Fibroblast of the conjunctiva (primary cell): ENCODE measurements at regions not wholly inside any gene's neighbourhood (a gene's known extent, or its start where the extent isn't known, plus 50 kb on each side); places are given as distances from the start of the nearest gene placed in this dataset.
A peak's percentile ranks its signal among the peaks of the same experiment; 100 is the strongest.

Source experiments
- DNase-seq: peaks from one replicate; pipeline ENCODE4 v3.0.0-alpha.2; 2010; ENCODE audit warnings: low read depth

- peak; percentile 12 for DNase-seq
These were observed 119.9 kb downstream of the ETAA1 start for GRCh38 chr2:67516899-67517530.

- no peak for DNase-seq
These were observed 125.0 kb downstream of the ETAA1 start for GRCh38 chr2:67522148-67522547.

GRCh38 chr2:67524213-67524612 lies 127.1 kb downstream of the ETAA1 start:
- no peak for DNase-seq

DNA sequence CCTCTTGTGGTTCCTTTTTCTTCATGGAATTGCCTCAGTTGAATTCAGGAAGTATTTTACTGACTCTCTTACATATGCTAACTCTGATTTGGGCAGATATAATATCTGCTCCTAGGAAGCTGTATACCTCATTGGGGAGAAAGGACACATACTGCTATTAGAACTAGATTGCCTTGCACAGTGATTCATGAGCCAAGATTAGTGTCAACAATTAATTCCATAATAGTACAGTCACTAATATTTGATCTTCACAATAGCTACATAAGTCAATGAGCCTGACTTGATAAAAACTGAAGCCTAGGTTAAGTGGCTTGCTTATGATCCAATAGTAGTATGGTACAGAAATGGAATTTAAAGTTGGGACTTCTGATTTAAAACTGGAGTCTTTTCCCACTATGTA lies 127.6 kb downstream of the ETAA1 start:
- no peak for DNase-seq

DNA sequence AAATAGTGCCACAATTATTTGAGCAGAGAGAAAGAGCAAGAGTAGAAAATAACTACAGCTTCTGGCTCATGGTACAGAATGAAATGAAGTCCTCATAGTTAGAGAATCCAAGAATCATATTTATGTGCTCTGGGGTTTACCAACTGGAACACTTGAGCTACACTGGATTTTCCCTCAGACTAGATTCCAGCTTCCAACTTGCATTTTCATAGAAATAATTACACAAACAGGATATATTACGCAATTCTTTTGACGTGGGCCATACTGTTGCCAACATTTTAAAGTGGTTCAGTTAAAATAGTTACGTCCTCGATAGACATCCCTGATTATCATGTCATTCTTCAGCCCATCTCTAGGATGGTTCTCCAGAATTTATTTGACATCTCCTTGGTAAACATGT lies 129.2 kb downstream of the ETAA1 start:
- DNase-seq, result peak; percentile 58

DNA sequence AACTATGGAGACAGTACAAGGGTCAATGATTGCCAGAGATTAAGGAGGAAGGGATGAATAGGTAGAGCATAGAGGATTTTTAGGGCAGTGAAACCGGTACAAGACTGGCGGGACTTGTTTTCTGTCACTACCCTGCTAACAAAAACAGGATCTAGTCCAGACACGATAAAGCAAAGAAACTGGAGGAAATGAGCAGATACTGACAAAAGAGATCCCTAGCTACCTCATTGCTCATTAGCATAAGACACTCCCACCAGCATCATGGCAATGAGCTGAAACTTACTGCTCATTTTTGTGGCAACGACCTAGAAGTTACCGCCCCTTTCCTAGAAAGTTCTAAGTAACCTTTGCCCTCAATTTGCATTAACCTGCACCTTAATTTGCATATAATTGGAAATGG lies 131.2 kb downstream of the ETAA1 start:
- DNase-seq, result no peak

DNA sequence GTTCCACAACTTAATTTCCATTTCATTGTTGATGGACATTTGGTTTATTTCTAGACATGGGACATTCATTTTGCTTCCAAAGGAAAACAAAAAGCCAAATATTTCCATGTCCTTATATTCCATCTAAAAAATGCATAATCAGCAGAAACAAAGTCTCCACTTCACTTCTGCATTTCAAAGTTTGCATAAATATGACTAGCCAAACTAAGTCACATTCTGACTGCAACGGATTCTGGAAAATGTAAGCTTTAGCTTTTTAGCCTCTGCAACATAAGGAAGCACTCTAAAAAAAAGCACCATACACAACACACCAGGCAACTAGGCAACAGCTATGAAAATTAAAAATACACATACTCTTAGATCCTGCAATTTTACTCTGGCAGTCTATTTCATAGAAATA lies 135.3 kb downstream of the ETAA1 start:
- DNase-seq, result no peak

DNA sequence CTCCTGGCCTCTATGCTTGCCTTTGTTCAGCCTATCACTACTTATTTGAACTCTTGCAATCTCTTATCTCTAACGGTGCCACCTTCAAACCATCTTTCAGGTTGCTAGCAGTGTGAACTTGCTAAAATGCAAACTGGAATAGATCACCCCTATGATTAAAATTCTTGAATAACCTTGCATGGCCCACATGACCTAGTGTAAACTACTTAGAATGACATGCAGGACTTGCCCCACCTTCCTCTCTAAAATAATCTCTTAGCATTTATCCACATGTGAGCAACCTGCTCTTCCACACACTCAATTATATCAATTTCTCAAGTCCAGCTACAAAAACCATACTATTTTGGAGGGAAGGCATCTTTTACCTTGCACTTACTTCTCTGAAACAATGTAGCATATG lies 137.6 kb downstream of the ETAA1 start:
- no peak for DNase-seq

GRCh38 chr2:67540962-67541361 lies 143.8 kb downstream of the ETAA1 start:
- DNase-seq, result no peak

- no peak for DNase-seq
These were observed 147.2 kb downstream of the ETAA1 start for GRCh38 chr2:67544286-67544685.

GRCh38 chr2:67548317-67549201 lies 151.4 kb downstream of the ETAA1 start:
- DNase-seq, result no peak

DNA sequence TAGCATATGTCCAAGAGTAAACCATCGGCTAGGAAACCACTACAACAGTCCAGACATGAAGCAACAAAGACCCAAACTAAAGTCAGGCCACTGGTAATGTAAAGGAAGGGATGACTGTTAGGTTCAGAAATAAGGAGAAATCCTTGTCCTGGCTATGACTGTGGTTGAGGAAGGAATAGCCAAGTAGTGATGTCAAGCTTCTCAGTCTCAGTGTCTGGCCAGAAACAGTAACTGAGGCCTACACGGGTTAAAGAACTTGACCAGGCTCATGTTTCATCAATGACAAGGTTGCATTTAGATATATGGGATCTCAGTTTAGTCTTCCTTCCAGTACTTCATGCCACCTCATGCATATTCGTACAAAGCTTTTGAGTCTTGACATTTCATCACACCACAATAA lies 162.0 kb downstream of the ETAA1 start:
- DNase-seq, result no peak

- DNase-seq, result no peak
These were observed 163.8 kb downstream of the ETAA1 start for GRCh38 chr2:67560771-67561456.

DNA sequence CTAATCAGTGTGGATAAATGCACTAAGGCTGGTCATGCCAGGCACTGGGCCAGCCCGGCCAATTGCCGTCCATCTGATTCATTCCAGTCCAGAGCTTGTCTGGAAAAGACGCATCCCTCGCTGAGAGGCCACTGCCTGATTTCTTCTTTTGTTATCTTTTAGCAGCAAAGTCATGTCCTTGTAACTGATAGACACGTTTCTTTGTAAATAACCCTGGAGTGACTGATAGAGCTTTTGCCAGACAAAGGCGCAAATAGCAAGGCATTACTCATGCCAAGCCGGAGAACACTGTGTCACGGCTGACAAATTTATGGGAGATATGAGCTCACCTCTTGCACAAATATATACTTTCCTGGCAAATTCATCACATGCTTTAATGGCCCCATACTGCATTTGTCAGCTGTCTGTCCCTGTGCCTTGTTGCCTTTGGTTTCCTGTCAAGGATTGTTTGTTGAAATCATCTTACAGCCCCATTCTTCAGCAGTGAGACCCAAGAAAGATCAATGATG lies 164.4 kb downstream of the ETAA1 start:
- DNase-seq, result peak; percentile 8

DNA sequence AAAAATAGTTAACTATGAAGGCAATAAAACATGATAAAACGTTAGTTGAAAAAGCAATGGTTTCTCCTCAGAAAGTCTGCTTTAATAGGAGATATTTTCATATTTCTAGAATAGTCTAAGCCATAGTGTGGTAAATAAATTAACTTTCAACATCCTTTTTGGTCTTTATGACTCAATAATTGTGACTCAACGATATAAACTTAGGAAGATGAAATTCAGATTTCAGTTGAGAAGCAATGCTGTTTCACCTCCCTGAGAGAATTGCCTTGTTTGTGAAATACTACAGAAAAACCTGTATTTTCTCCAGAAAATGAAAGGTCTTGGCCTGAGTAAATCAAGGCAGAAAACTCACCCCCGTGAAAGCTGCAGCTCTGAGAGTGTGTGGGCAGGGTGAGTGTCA lies 166.9 kb downstream of the ETAA1 start:
- DNase-seq, result no peak

DNA sequence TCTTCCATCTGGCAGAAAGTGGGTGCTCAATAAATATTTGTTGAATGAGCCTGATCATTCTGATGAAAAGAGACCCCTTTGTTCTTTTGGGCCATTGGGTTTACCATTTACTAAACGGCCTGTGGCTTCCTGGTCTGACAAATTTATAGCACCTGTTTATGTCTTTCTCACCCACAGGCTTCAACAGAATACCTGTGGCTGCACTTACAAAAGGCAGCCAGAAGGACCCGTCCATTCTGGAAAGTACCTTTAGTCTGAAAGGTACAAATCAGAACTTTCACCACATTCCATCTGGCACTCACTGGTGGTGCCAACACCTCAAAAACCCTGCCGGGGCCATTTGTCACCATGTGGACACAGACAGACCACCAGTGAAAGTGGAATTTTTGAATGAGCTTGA lies 167.5 kb downstream of the ETAA1 start:
- DNase-seq, result no peak

DNA sequence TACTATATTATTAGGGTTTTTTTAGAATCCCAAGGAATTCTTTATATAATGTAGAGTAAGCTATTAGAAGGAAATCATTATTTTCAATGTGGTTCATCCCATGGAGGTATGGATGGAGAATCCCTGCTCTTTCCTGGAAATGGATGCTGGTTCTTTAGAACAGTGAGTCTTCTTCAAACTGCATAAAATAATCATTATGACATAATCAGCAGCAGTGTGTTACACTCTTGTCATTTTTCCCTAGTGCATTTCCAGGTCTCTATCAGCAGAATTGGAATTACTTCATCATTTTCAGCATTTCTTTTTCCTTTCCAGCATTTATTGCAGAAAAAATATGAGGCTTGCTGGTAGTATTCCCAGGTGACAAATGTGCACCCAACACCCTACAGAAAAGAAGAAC lies 168.1 kb downstream of the ETAA1 start:
- no peak for DNase-seq

DNA sequence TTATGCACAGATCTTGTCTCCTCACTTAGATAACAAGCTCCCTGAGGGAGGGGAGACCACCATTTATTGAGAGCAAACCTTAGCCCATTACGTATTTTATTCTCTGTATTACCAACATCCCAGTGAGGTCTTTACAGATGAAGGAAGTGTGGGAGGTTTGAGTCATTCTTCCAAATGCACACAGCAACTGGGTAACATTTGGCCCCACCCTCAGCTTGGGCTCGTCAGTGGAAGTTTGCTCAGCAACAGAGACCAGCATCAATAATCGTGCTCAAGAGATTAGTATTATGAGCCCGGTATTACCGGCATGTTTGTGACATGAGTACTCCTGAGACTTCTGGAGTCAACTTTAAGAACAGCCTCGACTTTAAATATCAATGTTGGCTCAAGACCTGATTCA lies 168.6 kb downstream of the ETAA1 start:
- peak; percentile 57 for DNase-seq

- no peak for DNase-seq
These were observed 169.2 kb downstream of the ETAA1 start for GRCh38 chr2:67566285-67566684.

GRCh38 chr2:67566958-67567635 lies 170.0 kb downstream of the ETAA1 start:
- DNase-seq, result no peak

GRCh38 chr2:67567886-67568285 lies 170.8 kb downstream of the ETAA1 start:
- no peak for DNase-seq

GRCh38 chr2:67570611-67571010 lies 173.5 kb downstream of the ETAA1 start:
- no peak for DNase-seq
